Ammon's horn (tissue), 1 donor: ENCODE measurements at regions not wholly inside any gene's neighbourhood (a gene's known extent, or its start where the extent isn't known, plus 50 kb on each side); places are given as distances from the start of the nearest gene placed in this dataset.
A peak's percentile ranks its signal among the peaks of the same experiment; 100 is the strongest.
"Not testable (repeated sequence)": the region's sequence is repeated elsewhere in the genome, so short reads cannot be mapped to it uniquely, and the experiment has no call there.

Source experiments
- DNase-seq: peaks from one replicate; pipeline ENCODE4 v3.0.0-alpha.2; 2016; ENCODE audit warnings: low spot score

DNA sequence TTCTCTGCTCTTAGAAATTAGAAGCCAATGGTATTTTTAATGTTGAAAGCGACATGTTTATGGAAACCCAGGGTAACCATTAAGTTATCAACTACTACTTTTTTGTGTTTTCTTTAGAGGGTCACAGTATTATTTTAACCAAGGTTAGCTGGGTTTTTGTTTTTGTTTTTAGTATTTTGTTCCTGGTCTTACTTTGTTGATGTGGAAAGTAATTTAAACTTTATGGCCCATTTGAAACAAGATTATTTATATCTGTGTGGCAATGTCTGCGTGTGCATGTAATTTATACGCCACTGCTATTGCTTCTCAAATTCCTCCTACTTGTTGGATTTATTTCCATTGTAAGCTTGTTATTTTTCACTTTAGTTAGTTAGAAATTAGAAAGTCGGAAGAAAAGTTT, 722.1 kb upstream of the NR2F2 start:
- DNase-seq: no peak

GRCh38 chr15:95609096-95609495, 721.4 kb upstream of the NR2F2 start:
- no peak for DNase-seq

DNA sequence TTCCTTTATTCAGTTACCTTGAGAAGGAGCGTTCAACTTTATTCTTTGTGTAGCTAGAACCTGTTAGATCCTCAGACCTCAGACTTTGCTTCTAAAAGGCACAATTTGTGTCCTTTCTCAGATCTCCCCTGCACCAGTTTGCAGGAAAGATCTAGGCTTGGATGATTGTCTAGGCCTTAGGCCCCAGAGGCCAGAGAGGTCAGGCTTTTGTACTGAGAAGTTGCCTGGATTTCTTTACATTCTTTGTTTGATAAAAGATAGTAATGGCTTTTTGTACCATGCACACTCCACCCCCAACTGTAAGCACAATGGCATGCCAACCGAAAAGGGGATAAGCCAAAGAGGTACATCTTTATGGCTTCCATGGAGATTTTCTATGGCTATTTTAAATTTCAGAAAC, 719.6 kb upstream of the NR2F2 start:
- no peak for DNase-seq

- DNase-seq: no peak
Measured at GRCh38 chr15:95615436-95615835, 715.1 kb upstream of the NR2F2 start.

DNA sequence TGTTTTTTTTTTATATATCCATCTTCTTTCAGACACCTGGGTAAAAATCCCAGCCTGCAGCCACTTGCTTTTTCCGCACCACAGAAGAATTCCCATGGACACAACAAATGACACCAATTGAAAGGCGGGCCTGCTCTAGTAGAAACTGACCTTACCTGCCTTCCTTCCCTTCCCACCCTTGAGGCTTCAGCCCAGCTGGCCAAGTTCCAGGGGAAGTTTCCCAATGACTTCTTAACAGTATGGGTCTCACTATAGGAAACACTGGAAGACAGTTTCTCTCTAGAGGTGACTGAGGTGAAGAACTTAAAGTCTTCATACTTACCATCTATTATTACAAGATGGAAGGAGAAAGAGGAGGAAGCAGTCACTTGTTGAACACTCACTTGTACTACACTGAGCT, 714.2 kb upstream of the NR2F2 start:
- DNase-seq: no peak

- DNase-seq: no peak
Measured at GRCh38 chr15:95620934-95621579, 709.4 kb upstream of the NR2F2 start.

DNA sequence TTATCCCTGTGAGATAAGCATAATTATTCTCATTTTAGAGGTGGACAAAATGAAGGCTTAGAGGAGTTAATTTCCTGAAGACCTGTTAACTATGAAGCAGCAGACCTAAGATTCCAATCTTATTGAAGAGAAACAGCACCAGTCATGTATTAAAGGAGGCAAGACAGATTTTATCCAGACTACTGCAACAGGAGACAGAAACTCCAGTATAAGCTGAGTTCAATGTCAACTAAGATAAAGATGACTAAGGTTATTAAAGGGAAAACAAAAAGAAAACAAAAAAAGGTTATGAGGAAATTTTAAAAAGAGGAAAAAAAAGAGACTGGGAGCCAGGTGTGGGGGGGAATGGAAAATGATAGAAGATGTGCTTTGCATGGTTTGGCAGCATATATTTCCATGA, 707.7 kb upstream of the NR2F2 start:
- DNase-seq: no peak

DNA sequence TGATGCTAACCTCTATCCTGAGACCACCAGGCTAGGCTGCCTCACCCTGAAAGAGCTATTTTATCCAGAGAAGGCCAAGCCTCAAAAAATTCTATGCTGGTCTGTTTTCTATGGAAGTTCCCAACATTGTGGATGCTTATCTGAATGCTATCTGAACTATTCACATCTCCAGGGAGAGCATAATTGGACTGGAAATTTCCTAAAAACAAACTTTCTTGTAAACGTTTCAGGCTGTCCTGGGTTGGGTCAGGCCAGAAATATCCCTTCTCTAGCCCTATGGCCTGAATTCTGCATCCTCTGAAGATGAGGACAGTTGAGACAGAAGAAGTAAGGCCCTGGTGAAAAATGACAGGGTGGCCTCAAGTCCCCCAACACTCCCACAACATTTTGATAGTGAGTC, 706.4 kb upstream of the NR2F2 start:
- no peak for DNase-seq

- no peak for DNase-seq
Measured at GRCh38 chr15:95624616-95625361, 705.7 kb upstream of the NR2F2 start.

DNA sequence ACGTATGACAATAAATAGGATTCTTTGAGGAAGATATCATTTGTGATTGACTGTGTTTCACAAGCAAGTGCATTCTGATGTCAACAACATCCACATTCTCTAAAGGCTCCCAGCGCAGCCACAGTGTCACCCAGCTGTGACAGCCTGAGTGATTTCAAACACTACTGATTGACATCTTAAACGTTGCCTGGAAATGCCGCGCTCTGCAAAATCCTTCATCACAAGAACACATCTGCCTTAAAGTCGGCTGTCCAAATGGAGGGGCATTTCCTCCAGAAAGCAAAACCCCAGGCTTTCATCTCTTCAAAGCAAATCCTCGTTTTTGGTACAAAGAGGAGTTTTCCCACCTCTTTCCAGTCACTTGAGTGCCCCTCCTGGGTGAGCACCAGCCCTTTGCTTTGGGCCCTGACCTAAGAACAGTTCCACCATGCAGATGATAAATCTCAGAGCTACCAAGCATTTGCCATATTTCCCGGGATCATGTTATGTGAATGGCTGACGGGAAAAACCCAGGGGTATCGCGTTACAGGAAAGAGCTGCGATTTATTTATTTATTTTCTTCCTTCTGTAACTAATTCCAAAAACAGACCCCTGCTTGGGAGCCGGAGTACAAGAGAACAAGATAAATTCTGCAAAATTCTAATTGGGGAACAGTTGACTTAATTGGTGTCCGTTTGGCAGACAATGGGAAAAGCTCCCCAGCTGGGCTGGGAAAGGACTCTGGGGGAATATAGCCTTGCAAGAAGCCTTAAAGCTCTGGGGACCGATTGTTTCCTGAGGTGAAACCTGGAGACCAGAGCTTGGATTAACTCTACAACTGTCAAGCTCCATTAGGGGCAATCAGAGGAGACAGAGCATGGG, 703.8 kb upstream of the NR2F2 start:
- DNase-seq: no peak

DNA sequence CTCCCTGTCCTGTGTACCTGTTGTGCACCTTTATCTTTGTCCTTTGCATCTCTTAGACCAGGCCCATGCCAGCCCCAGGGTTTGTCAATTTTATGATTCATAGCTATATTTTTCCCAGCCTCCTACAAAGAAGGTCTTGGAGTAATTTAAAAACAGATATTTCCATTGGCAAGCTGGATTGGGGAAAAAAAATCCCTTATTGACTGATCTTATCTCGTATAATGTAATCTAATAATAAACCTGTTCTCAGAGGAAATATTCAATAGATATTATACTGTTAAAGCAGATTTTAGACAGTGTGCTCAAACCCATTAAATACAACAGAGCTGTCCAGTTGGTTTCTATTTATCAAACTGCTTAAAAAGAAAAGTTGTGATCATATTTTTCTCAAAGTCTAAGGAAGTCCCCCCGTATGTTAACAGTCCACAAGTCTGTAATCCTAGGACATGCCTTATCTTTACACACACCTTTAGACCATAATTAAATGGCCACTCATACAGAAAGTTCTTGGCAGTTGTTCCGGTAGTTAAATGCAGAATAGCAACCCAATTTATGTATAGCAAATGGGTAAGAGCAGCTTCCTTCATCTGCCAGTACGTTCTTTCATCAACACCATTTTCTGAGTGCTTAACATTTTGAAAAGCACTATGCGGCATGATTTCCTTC, 700.9 kb upstream of the NR2F2 start:
- DNase-seq: no peak

DNA sequence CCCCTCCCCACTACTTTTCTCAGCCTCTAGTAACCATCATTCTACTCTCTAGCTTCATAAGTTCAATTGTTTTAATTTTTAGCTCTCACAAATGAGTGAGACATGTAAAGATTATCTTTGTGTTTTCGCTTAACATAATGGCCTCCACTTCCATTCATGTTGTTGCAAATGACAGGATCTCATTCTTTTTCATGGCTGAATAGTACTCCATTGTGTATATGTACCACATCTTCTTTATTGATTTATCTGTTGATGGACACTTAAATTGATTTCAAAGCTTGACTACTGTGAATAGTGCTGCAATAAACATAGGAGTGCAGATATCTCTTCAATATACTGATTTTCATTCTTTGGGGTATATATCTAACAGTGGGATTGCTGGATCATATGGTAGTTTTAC, 699.8 kb upstream of the NR2F2 start:
- DNase-seq: no peak

GRCh38 chr15:95635666-95636065, 694.8 kb upstream of the NR2F2 start:
- DNase-seq: no peak

GRCh38 chr15:95636107-95636506, 694.4 kb upstream of the NR2F2 start:
- DNase-seq: no peak

DNA sequence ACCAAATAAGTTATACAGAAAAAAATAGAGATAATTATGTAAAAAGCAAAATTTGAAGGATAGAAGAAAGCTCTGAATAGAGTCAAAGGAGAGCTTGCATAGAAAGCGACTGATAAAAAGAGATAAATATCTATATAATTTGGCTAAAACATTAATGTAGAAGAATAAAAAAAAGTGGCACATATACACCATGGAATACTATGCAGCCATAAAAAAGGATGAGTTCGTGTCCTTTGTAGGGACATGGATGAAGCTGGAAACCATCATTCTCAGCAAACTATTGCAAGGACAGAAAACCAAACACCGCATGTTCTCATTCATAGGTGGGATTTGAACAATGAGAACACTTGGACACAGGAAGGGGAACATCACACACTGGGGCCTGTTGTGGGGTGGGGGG, 693.3 kb upstream of the NR2F2 start:
- DNase-seq: not testable (repeated sequence)

DNA sequence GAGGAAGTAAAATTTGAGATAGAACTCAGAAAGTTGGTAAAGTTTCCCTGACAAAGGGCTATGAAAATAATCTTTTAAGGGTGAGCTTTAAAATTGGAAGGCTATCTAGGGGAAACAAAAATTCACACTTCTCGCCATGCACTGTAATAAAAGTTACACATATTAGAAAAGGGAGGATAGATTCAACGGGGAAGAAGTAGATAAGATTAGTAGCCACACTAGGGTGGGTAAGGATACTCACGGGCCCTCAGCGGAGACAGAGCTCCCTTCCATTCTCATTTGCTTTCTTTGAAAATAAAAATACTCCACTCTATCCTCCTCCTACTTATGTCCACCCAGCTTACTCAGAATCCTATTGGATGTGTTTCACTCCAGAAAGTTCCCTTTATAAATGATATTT, 691.3 kb upstream of the NR2F2 start:
- DNase-seq: no peak

- DNase-seq: peak; percentile 28
Measured at GRCh38 chr15:95644100-95644875, 686.2 kb upstream of the NR2F2 start.

- DNase-seq: no peak
Measured at GRCh38 chr15:95645791-95646338, 684.6 kb upstream of the NR2F2 start.

DNA sequence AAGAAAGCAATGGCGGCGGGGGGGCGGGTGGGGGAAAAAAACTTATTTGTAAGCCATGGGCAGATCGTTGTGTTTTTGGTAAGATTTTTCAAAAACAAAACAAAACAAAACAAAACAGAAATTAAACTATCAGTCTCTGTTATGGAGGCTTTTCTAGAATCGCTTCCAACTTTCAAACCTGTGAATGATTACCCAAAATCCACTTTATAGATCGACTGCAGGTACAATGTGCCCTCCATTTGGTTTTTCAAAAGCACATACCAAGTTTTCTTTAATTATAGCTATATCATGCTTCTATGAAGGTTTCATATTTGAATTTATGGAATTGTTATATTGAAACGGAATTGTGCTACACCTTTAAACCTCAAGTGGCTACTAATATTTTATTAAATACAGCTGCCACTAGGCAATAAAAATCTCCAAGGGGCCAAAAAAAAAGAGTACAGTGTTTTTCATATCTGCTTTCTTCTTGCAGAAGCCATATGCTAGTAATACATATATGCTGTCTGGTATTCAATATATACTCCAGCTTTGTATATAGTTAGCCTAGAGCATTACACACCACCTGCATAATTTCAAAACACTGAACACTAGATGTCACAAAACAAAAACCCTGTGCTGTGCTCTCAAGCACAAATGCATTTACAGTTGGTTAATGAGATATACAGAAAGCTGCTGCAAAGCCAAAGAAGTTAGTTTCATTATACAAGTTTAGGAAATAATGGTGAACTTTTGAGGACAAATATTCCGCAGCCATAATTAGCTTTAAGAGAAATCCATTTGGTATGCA, 683.8 kb upstream of the NR2F2 start:
- DNase-seq: no peak

- no peak for DNase-seq
Measured at GRCh38 chr15:95647531-95648277, 682.8 kb upstream of the NR2F2 start.
